Astrocyte (in vitro differentiated cells and primary cell): ENCODE measurements at regions not wholly inside any gene's neighbourhood (a gene's known extent, or its start where the extent isn't known, plus 50 kb on each side); places are given as distances from the start of the nearest gene placed in this dataset.

Experiments used
- DNase-seq: peaks from one replicate; pipeline ENCODE4 v3.0.0-alpha.2; 2010; ENCODE audit warnings: low read depth
- FAIRE-seq: peaks from 2 replicates; lab custom pipeline; 2011; peaks lifted over from hg19 to GRCh38; lab: Jason Lieb, UNC
- H2AFZ ChIP-seq: 2 replicates; pipeline ENCODE4 v1.6.0; 2012; ENCODE audit warnings: low read depth, low read length, inconsistent platforms
- H3K27ac ChIP-seq: 2 replicates; pipeline ENCODE4 v1.5.1; 2011; ENCODE audit warnings: low read depth, low read length, inconsistent platforms
- H3K27me3 ChIP-seq: 2 replicates; pipeline ENCODE4 v1.6.0; 2011; ENCODE audit warnings: low read length, inconsistent platforms; ENCODE audit not compliant: insufficient read depth
- H3K36me3 ChIP-seq: 2 replicates; pipeline ENCODE4 v1.5.1; 2011; ENCODE audit warnings: low read length, inconsistent platforms; ENCODE audit not compliant: insufficient read depth
- H3K4me1 ChIP-seq: 2 replicates; pipeline ENCODE4 v1.5.1; 2011; ENCODE audit warnings: low read length, inconsistent platforms; ENCODE audit not compliant: insufficient read depth
- H3K4me2 ChIP-seq: 2 replicates; pipeline ENCODE4 v1.6.0; 2012; ENCODE audit warnings: low read length, inconsistent platforms
- H3K4me3 ChIP-seq: 2 replicates; pipeline ENCODE4 v1.5.1; 2011; ENCODE audit warnings: low read depth, mild to moderate bottlenecking, low read length, inconsistent platforms; ENCODE audit not compliant: insufficient read depth
- H3K79me2 ChIP-seq: 2 replicates; pipeline ENCODE4 v1.6.0; 2012; ENCODE audit warnings: mild to moderate bottlenecking, low read length, inconsistent platforms; ENCODE audit not compliant: insufficient read depth
- H3K9ac ChIP-seq: 2 replicates; pipeline ENCODE4 v1.6.0; 2012; ENCODE audit warnings: mild to moderate bottlenecking, low read length, inconsistent platforms
- H3K9me3 ChIP-seq: 2 replicates; pipeline ENCODE4 v1.5.1; 2012; ENCODE audit warnings: low read depth, mild to moderate bottlenecking, low read length, inconsistent platforms; ENCODE audit not compliant: insufficient read depth
- H4K20me1 ChIP-seq: 2 replicates; pipeline ENCODE4 v1.6.0; 2012; ENCODE audit warnings: low read length, inconsistent platforms; ENCODE audit not compliant: insufficient read depth
- H3K27ac Mint-ChIP-seq: one replicate; pipeline ENCODE4 v1.8.0; 2021; ENCODE audit warnings: mild to moderate bottlenecking, mixed read lengths; ENCODE audit not compliant: unreplicated experiment
- H3K27me3 Mint-ChIP-seq: one replicate; pipeline ENCODE4 v1.8.0; 2021; ENCODE audit warnings: low read depth, mixed read lengths; ENCODE audit not compliant: unreplicated experiment
- H3K36me3 Mint-ChIP-seq: one replicate; pipeline ENCODE4 v1.8.0; 2021; ENCODE audit warnings: low read depth, mixed read lengths; ENCODE audit not compliant: unreplicated experiment
- H3K4me1 Mint-ChIP-seq: one replicate; pipeline ENCODE4 v1.8.0; 2021; ENCODE audit warnings: low read depth, mixed read lengths; ENCODE audit not compliant: unreplicated experiment
- H3K4me3 Mint-ChIP-seq: one replicate; pipeline ENCODE4 v1.8.0; 2021; ENCODE audit warnings: mild to moderate bottlenecking, moderate library complexity, mixed read lengths; ENCODE audit not compliant: unreplicated experiment
- H3K9me3 Mint-ChIP-seq: one replicate; pipeline ENCODE4 v1.8.0; 2021; ENCODE audit warnings: mild to moderate bottlenecking, mixed read lengths; ENCODE audit not compliant: unreplicated experiment
- EZH2 ChIP-seq: IDR thresholded peaks from 2 replicates; pipeline ENCODE4 v1.6.1; 2012; ENCODE audit warnings: mild to moderate bottlenecking, low read length, inconsistent platforms; ENCODE audit not compliant: insufficient read depth
- TF ChIP-seq, protein P1 (sequence below): IDR thresholded peaks from 2 replicates; pipeline ENCODE4 v1.5.1; 2011; ENCODE audit warnings: low read depth, mild to moderate bottlenecking, inconsistent platforms, low read length, moderate library complexity; ENCODE audit not compliant: insufficient read depth

DNA sequence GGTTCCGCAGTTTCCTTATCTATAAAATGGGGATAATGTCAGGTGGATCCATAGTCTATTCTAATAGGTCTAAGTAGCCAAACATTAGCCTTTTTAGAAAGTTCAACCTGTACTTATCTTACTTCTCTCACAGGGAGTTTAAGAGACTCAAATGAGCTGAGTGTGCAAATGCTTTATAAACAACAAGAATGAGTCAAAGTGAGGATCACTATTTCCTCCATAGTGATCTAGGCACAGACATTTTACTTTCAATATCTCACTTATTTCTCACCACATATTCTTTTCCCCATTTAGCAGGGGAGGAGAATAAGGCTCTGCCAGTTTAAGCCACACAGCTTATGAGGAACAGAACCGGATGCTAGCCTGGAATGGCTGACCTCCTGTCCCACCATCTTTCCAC, 92.1 kb upstream of the LMO4 start:
- H4K20me1 ChIP-seq: no peaks in the 10 kb centered on the region
- H3K27me3 ChIP-seq: no peaks in the 10 kb centered on the region
- no peaks in the 10 kb centered on the region for H3K79me2 ChIP-seq
- Mint-ChIP-seq H3K36me3 (no peaks in the 10 kb centered on the region), H3K9me3 (no peaks in the 10 kb centered on the region), H3K4me3 (no peak overlapping the region), H3K4me1 (no peaks in the 10 kb centered on the region), H3K27me3 (no peaks in the 10 kb centered on the region), H3K27ac (no peak overlapping the region)
- TF ChIP-seq, protein P1, sequence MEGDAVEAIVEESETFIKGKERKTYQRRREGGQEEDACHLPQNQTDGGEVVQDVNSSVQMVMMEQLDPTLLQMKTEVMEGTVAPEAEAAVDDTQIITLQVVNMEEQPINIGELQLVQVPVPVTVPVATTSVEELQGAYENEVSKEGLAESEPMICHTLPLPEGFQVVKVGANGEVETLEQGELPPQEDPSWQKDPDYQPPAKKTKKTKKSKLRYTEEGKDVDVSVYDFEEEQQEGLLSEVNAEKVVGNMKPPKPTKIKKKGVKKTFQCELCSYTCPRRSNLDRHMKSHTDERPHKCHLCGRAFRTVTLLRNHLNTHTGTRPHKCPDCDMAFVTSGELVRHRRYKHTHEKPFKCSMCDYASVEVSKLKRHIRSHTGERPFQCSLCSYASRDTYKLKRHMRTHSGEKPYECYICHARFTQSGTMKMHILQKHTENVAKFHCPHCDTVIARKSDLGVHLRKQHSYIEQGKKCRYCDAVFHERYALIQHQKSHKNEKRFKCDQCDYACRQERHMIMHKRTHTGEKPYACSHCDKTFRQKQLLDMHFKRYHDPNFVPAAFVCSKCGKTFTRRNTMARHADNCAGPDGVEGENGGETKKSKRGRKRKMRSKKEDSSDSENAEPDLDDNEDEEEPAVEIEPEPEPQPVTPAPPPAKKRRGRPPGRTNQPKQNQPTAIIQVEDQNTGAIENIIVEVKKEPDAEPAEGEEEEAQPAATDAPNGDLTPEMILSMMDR: no peak
- TF ChIP-seq EZH2: no peak
- no peak overlapping the region for H2AFZ ChIP-seq
- H3K4me3 ChIP-seq: no peak overlapping the region
- H3K4me1 ChIP-seq: no peaks in the 10 kb centered on the region
- no peaks in the 10 kb centered on the region for H3K9me3 ChIP-seq
- H3K27ac ChIP-seq: no peak overlapping the region
- no peak for FAIRE-seq
- no peak overlapping the region for H3K9ac ChIP-seq
- H3K36me3 ChIP-seq: no peaks in the 10 kb centered on the region
- no peak for DNase-seq
- H3K4me2 ChIP-seq: no peak overlapping the region

DNA sequence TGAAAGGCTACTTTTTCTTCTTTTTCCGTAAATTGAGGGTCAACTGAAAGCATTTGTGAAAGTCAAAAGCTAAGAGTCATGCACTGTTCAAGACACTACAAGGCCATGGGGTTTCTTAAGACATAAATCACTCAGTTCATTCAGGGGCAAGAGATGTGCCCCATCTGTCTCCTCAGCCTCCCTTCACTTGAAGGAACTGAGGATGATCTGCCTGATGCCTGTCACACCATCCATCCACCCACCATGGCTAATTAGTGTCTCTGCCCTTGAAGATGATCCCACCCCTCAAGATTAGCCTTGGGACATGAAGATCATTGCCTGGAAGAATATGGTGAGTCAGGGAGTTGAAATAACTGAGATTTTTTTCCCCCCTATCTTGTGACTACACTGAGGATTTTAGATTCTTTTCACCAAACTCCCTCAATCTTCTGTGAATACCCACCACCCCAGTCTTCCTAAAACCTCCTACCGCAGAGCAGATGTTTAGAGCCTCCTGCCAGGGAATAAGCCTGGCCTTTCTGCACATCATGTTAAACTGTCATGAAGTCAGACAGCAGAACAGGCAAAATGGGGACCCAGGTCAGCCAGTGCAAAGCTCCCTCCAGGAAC, 88.6 kb upstream of the LMO4 start:
- TF ChIP-seq, protein P1: no peak
- TF ChIP-seq EZH2: no peak
- Mint-ChIP-seq H3K4me1 (no peaks in the 10 kb centered on the region), H3K9me3 (no peaks in the 10 kb centered on the region), H3K27me3 (no peaks in the 10 kb centered on the region), H3K4me3 (no peak overlapping the region), H3K36me3 (no peaks in the 10 kb centered on the region), H3K27ac (no peak overlapping the region)
- no peaks in the 10 kb centered on the region for H3K9me3 ChIP-seq
- DNase-seq: no peak
- no peak overlapping the region for H2AFZ ChIP-seq
- H3K27ac ChIP-seq: no peak overlapping the region
- H3K9ac ChIP-seq: no peak overlapping the region
- H3K79me2 ChIP-seq: no peaks in the 10 kb centered on the region
- no peaks in the 10 kb centered on the region for H3K36me3 ChIP-seq
- H3K4me2 ChIP-seq: no peak overlapping the region
- H3K4me3 ChIP-seq: no peak overlapping the region
- H3K27me3 ChIP-seq: no peaks in the 10 kb centered on the region
- peaks cover 10% of the 10 kb centered on the region for H3K4me1 ChIP-seq
- no peak for FAIRE-seq
- no peaks in the 10 kb centered on the region for H4K20me1 ChIP-seq

GRCh38 chr1:87240661-87241285, 87.9 kb upstream of the LMO4 start:
- no peak for TF ChIP-seq EZH2
- TF ChIP-seq, protein P1: no peak
- Histone ChIP-seq H3K4me1 (peaks cover 10% of the 10 kb centered on the region), H3K79me2 (no peaks in the 10 kb centered on the region), H4K20me1 (no peaks in the 10 kb centered on the region), H3K36me3 (no peaks in the 10 kb centered on the region), H3K4me2 (no peak overlapping the region), H3K27ac (no peak overlapping the region), H3K9ac (no peak overlapping the region), H3K4me3 (no peak overlapping the region), H3K27me3 (no peaks in the 10 kb centered on the region), H3K9me3 (no peaks in the 10 kb centered on the region), H2AFZ (no peak overlapping the region)
- Mint-ChIP-seq H3K4me1 (no peaks in the 10 kb centered on the region), H3K4me3 (no peak overlapping the region), H3K9me3 (no peaks in the 10 kb centered on the region), H3K27ac (no peak overlapping the region), H3K36me3 (no peaks in the 10 kb centered on the region), H3K27me3 (no peaks in the 10 kb centered on the region)
- FAIRE-seq (no peak), DNase-seq (peak; percentile 52)
